ENCODE measurements at regions not wholly inside any gene's neighbourhood (a gene's known extent, or its start where the extent isn't known, plus 50 kb on each side); places are given as distances from the start of the nearest gene placed in this dataset.

DNA sequence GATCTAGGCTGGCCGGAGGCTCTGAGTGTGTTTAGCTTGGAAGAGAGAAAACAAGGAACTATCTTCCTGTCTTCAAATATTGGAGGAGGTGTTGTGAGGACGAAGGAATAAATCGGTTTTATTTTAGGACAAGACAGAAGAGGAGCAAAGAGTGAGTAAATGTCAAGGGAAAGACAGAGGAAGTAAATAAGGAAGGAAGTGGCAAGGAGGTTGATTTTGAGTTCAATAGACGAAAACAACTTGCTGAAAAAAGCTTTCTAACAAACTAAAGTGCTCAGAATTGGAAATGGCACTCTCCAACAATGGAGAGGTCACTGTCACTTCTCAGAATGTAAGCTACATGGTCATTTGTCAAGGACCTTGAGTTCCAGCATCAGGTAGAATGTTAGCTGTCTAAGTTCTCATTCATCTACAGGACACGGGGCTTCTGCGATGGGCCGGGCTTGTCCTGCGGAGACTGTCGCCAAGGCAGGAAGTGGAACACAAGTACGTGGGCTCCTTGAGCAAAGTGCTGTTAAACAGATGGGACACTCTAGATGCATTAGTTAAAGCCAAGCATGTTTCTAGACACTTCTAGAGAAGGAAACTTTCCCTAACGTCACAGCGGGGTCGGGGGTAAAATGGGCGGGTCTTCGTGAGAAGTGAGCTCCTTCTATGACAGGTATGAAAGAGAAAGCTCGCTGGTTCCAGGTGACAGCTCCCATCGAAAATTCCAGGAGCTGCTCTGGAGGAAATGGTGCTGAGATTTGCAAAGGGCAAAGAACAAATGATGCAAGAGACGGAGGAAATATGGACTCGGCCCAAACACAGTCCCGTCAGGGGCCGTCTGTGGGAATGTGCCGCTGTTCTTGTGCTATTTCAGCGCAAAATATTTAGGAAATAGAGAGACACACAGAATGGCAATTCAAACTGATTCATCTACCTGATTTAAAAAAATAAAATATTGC lies 103.9 kb upstream of the UBL3 start:
- Histone ChIP-seq H4K20me1 (replicated peaks; ENCODE audit: control insufficient read depth, extremely low read depth, insufficient read depth, low read length) (no peaks in the 10 kb centered on the region), H3K79me2 (ENCODE audit: control insufficient read depth, insufficient read depth, low read length) (no peaks in the 10 kb centered on the region), H3K4me3 (replicated peaks in 1 of 3; ENCODE audit: insufficient read depth in 1 of 3, low read depth in 1 of 3, low read length in 3 of 3) (no peak overlapping the region), H3K9ac (replicated peaks; ENCODE audit: extremely low read depth, insufficient read depth, low read length) (no peak overlapping the region), H3K4me2 (ENCODE audit: insufficient read depth, low read length) (no peak overlapping the region), H3K4me1 (ENCODE audit: control insufficient read depth, extremely low read depth, insufficient read depth, low read length) (no peaks in the 10 kb centered on the region), H3K36me3 (ENCODE audit: control insufficient read depth in 2 of 2, extremely low read depth in 1 of 2, insufficient read depth in 2 of 2, low read length in 2 of 2) (no peaks in the 10 kb centered on the region), H3K9me3 (replicated peaks; ENCODE audit: control insufficient read depth, insufficient read depth, low read length) (no peaks in the 10 kb centered on the region), H2AFZ (ENCODE audit: low read depth, low read length) (no peak overlapping the region), H3K9me1 (replicated peaks; ENCODE audit: control insufficient read depth, extremely low read depth, insufficient read depth, low read length) (no peaks in the 10 kb centered on the region), H3K27me3 (ENCODE audit: control insufficient read depth in 2 of 2, insufficient read depth in 2 of 2, low read length in 2 of 2) (peaks cover 0 to 1% of the 10 kb centered on the region in 2 experiments), H3K27ac (ENCODE audit: insufficient read depth, low read depth, low read length) (no peak overlapping the region)
- no TSS peak for BruUV-seq (replicated peaks)
- intact Hi-C loops (cut with micrococcal nuclease) (no loop called here), dilution Hi-C loops (cut with MboI; ENCODE audit: extremely low pct_ligation_motif_present, low sequenced_read_pairs) (no loop called here)
- no peak for FAIRE-seq
- TF ChIP-seq CTCF (IDR thresholded peaks at IDR 0.05; ENCODE audit: extremely low read depth in 1 of 2, insufficient read depth in 1 of 2, low read depth in 1 of 2, low read length in 2 of 2) (no peak), FOS (IDR thresholded peaks at IDR 0.05; ENCODE audit: borderline replicate concordance, insufficient read depth, low read length) (no peak), MYC (IDR thresholded peaks at IDR 0.05; ENCODE audit: low read depth, low read length) (no peak), MAX (IDR thresholded peaks at IDR 0.05; ENCODE audit: insufficient read depth, insufficient read length) (no peak), POLR2AphosphoS5 (IDR thresholded peaks at IDR 0.05; ENCODE audit: insufficient read depth, low read depth, low read length) (no peak), EZH2 (IDR thresholded peaks at IDR 0.05; ENCODE audit: borderline replicate concordance, low read depth, low read length, severe bottlenecking) (no peak), GATA2 (IDR thresholded peaks at IDR 0.05; ENCODE audit: insufficient read depth, insufficient read length, low read depth, low read length) (no peak)
- POLR2A ChIA-PET = no interaction called here
- no peak for DNase-seq (ENCODE audit: low read depth, low spot score)
- CTCF ChIA-PET = interaction anchor here (2.1 kb wide), 1 partner anchor 30 kb away, joined by 8 read pairs; no protein-coding TSS in a partner anchor
